ENCODE measurements at regions not wholly inside any gene's neighbourhood (a gene's known extent, or its start where the extent isn't known, plus 50 kb on each side); places are given as distances from the start of the nearest gene placed in this dataset.
"Not testable (repeated sequence)": the region's sequence is repeated elsewhere in the genome, so short reads cannot be mapped to it uniquely, and the experiment has no call there.

GRCh38 chr17:16849861-16850260 lies 122.1 kb downstream of the TNFRSF13B start:
- TF ChIP-seq CTCF (conservative IDR thresholded peaks at IDR 0.05; ENCODE audit: low read depth, low read length); EZH2 (IDR thresholded peaks at IDR 0.05; ENCODE audit: low read length, unreplicated experiment); EZH2phosphoT487 (IDR thresholded peaks at IDR 0.05; ENCODE audit: borderline replicate concordance, low read length): not testable (repeated sequence)

Measured in PC-3 (cell line).